MM.1S (cell line): ENCODE measurements at regions not wholly inside any gene's neighbourhood (a gene's known extent, or its start where the extent isn't known, plus 50 kb on each side); places are given as distances from the start of the nearest gene placed in this dataset.

Experiments used
- DNase-seq: peaks from one replicate; pipeline ENCODE4 v3.0.0-alpha.2; 2015
- H2AFZ ChIP-seq: fragments of 300-600 bp; sonication (generic); 2 replicates; pipeline ENCODE4 v1.6.0; 2016; ENCODE audit warnings: antibody characterized with exemption, low read length
- H3F3A ChIP-seq: fragments of 300-600 bp; sonication (generic); 2 replicates; pipeline ENCODE4 v1.6.1; 2016; ENCODE audit warnings: mild to moderate bottlenecking, antibody characterized with exemption, low read length, moderate library complexity, mixed read lengths; ENCODE audit not compliant: insufficient read depth
- H3K27ac ChIP-seq: fragments of 300-600 bp; sonication (generic); 2 replicates; pipeline ENCODE4 v1.5.1; 2016; ENCODE audit warnings: mild to moderate bottlenecking, low read length
- H3K27me3 ChIP-seq: fragments of 300-600 bp; sonication (generic); replicated peaks from 2 replicates; pipeline ENCODE4 v1.6.0; 2016; ENCODE audit warnings: low read length; ENCODE audit not compliant: insufficient read depth
- H3K36me3 ChIP-seq: fragments of 300-600 bp; sonication (generic); replicated peaks from 2 replicates; pipeline ENCODE4 v1.6.1; 2016; ENCODE audit warnings: mild to moderate bottlenecking, low read length, mixed read lengths; ENCODE audit not compliant: insufficient read depth
- H3K4me1 ChIP-seq: fragments of 300-600 bp; sonication (generic); 2 replicates; pipeline ENCODE4 v1.6.1; 2016; ENCODE audit warnings: low read length, mixed read lengths
- H3K4me2 ChIP-seq: fragments of 300-600 bp; sonication (generic); 2 replicates; pipeline ENCODE4 v1.6.0; 2016; ENCODE audit warnings: low read depth, low read length
- H3K4me3 ChIP-seq: fragments of 300-600 bp; sonication (generic); 2 replicates; pipeline ENCODE4 v1.5.1; 2016; ENCODE audit warnings: low read length, mixed read lengths
- H3K79me2 ChIP-seq: fragments of 300-600 bp; sonication (generic); 2 replicates; pipeline ENCODE4 v1.6.1; 2016; ENCODE audit warnings: mixed run types, low read length, mixed read lengths
- H3K9ac ChIP-seq: fragments of 300-600 bp; sonication (generic); 2 replicates; pipeline ENCODE4 v1.6.1; 2016; ENCODE audit warnings: low read length, mixed read lengths
- H3K9me2 ChIP-seq: fragments of 300-600 bp; sonication (generic); replicated peaks from 2 replicates; pipeline ENCODE4 v1.6.1; 2016; ENCODE audit warnings: mild to moderate bottlenecking, low read length, mixed read lengths; ENCODE audit not compliant: insufficient read depth
- H3K9me3 ChIP-seq: fragments of 300-600 bp; sonication (generic); replicated peaks from 2 replicates; pipeline ENCODE4 v1.6.1; 2016; ENCODE audit warnings: mild to moderate bottlenecking, low read length, mixed read lengths; ENCODE audit not compliant: insufficient read depth
- H4K20me1 ChIP-seq: fragments of 300-600 bp; sonication (generic); 2 replicates; pipeline ENCODE4 v1.6.1; 2016; ENCODE audit warnings: mild to moderate bottlenecking, low read length, moderate library complexity, mixed read lengths; ENCODE audit not compliant: insufficient read depth
- CTCF ChIP-seq: fragments of 300-600 bp; sonication (generic); IDR thresholded peaks from 2 replicates; pipeline ENCODE4 v1.5.1; 2016; ENCODE audit warnings: antibody characterized with exemption, low read length, mixed read lengths
- EZH2 ChIP-seq: fragments of 300-600 bp; sonication (generic); optimal IDR thresholded peaks from 2 replicates; pipeline ENCODE3; 2017; ENCODE audit warnings: low read depth, mild to moderate bottlenecking, antibody characterized with exemption, low read length, mixed read lengths
- EZH2phosphoT487 ChIP-seq: fragments of 300-600 bp; sonication (generic); IDR thresholded peaks from 2 replicates; pipeline ENCODE4 v1.6.1; 2018; ENCODE audit warnings: antibody characterized with exemption, low read length

GRCh38 chr6:169908403-169908933, 157.0 kb downstream of the ERMARD start:
- Histone ChIP-seq H3K9me3 (no peaks in the 10 kb centered on the region), H3K4me1 (no peaks in the 10 kb centered on the region), H3K4me3 (no peak overlapping the region), H3K27ac (no peak overlapping the region), H3K79me2 (no peaks in the 10 kb centered on the region), H3K9me2 (no peaks in the 10 kb centered on the region), H4K20me1 (no peaks in the 10 kb centered on the region), H3K4me2 (no peak overlapping the region), H3K27me3 (no peaks in the 10 kb centered on the region; the same call in 1 of the 2 replicates), H3K9ac (no peak overlapping the region), H3K36me3 (no peaks in the 10 kb centered on the region), H3F3A (no peaks in the 10 kb centered on the region), H2AFZ (no peak overlapping the region)
- DNase-seq: no peak
- no peak for TF ChIP-seq EZH2
- no peak for TF ChIP-seq EZH2phosphoT487
- TF ChIP-seq CTCF: no peak

GRCh38 chr6:169907419-169908115, 156.1 kb downstream of the ERMARD start:
- Histone ChIP-seq H2AFZ (no peak overlapping the region), H3K36me3 (no peaks in the 10 kb centered on the region), H3K27ac (no peak overlapping the region), H3K9me2 (no peaks in the 10 kb centered on the region), H3K9me3 (no peaks in the 10 kb centered on the region), H3K27me3 (no peaks in the 10 kb centered on the region; the same call in 1 of the 2 replicates), H3K9ac (no peak overlapping the region), H3K4me1 (no peaks in the 10 kb centered on the region), H3K79me2 (no peaks in the 10 kb centered on the region), H4K20me1 (no peaks in the 10 kb centered on the region), H3K4me3 (no peak overlapping the region), H3K4me2 (no peak overlapping the region), H3F3A (no peaks in the 10 kb centered on the region)
- TF ChIP-seq EZH2 (no peak), CTCF (no peak), EZH2phosphoT487 (no peak)
- DNase-seq: no peak

- no peaks in the 10 kb centered on the region for H3K9me2 ChIP-seq
- TF ChIP-seq EZH2: no peak
- no peak for TF ChIP-seq EZH2phosphoT487
- TF ChIP-seq CTCF: no peak
- no peaks in the 10 kb centered on the region for H3F3A ChIP-seq
- no peak overlapping the region for H2AFZ ChIP-seq
- no peaks in the 10 kb centered on the region for H3K79me2 ChIP-seq
- no peak overlapping the region for H3K9ac ChIP-seq
- no peaks in the 10 kb centered on the region for H3K4me1 ChIP-seq
- H4K20me1 ChIP-seq: no peaks in the 10 kb centered on the region
- no peaks in the 10 kb centered on the region; the same call in 1 of the 2 replicates for H3K27me3 ChIP-seq
- no peaks in the 10 kb centered on the region for H3K9me3 ChIP-seq
- no peaks in the 10 kb centered on the region for H3K36me3 ChIP-seq
- H3K27ac ChIP-seq: no peak overlapping the region
- H3K4me2 ChIP-seq: no peak overlapping the region
- DNase-seq: no peak
- H3K4me3 ChIP-seq: no peak overlapping the region
These were observed 155.4 kb downstream of the ERMARD start for GRCh38 chr6:169906688-169907418.
